Trophoblast cell (in vitro differentiated cells and primary cell): ENCODE measurements at regions not wholly inside any gene's neighbourhood (a gene's known extent, or its start where the extent isn't known, plus 50 kb on each side); places are given as distances from the start of the nearest gene placed in this dataset.

Source experiments
- DNase-seq, 2 donors: peaks; one replicate each; pipeline ENCODE4 v3.0.0-alpha.2; 2016
- H2AFZ ChIP-seq: 2 replicates; pipeline ENCODE4 v1.6.1; 2013; ENCODE audit warnings: low read length, moderate library complexity, mild to moderate bottlenecking; ENCODE audit not compliant: insufficient read depth, poor library complexity
- H2AK5ac ChIP-seq: 2 replicates; pipeline ENCODE4 v1.6.1; 2013; ENCODE audit warnings: mild to moderate bottlenecking, low read length
- H2BK120ac ChIP-seq: 2 replicates; pipeline ENCODE4 v1.6.1; 2013; ENCODE audit warnings: low read length, mild to moderate bottlenecking, moderate library complexity; ENCODE audit not compliant: insufficient read depth, poor library complexity
- H2BK12ac ChIP-seq: 2 replicates; pipeline ENCODE4 v1.6.1; 2013; ENCODE audit warnings: mild to moderate bottlenecking, low read length, moderate library complexity
- H2BK5ac ChIP-seq: 2 replicates; pipeline ENCODE4 v1.6.1; 2013; ENCODE audit warnings: low read length, low read depth, moderate library complexity, mild to moderate bottlenecking; ENCODE audit not compliant: poor library complexity
- H3K14ac ChIP-seq: 2 replicates; pipeline ENCODE4 v1.6.1; 2013; ENCODE audit warnings: mild to moderate bottlenecking, low read length
- H3K18ac ChIP-seq: 2 replicates; pipeline ENCODE4 v1.6.1; 2013; ENCODE audit warnings: mild to moderate bottlenecking, low read length
- H3K23ac ChIP-seq: 2 replicates; pipeline ENCODE4 v1.6.1; 2013; ENCODE audit warnings: low read length
- H3K27ac ChIP-seq: 2 replicates; pipeline ENCODE4 v1.5.1; 2013; ENCODE audit warnings: low read depth, mild to moderate bottlenecking, inconsistent platforms, low read length, moderate library complexity
- H3K27me3 ChIP-seq: 2 replicates; pipeline ENCODE4 v1.6.1; 2013; ENCODE audit warnings: inconsistent platforms, mild to moderate bottlenecking, low read length, moderate library complexity; ENCODE audit not compliant: insufficient read depth
- H3K36me3 ChIP-seq, 2 experiments: 1 replicate in 1 of 2; 2 replicates in 1 of 2; pipeline ENCODE4 v1.6.1; 2013; ENCODE audit warnings: low read length in 2 of 2, mild to moderate bottlenecking in 2 of 2, moderate library complexity in 1 of 2; ENCODE audit not compliant: insufficient read depth in 2 of 2, control insufficient read depth in 1 of 2
- H3K4ac ChIP-seq: 2 replicates; pipeline ENCODE4 v1.6.1; 2013; ENCODE audit warnings: low read depth, mild to moderate bottlenecking, low read length, moderate library complexity
- H3K4me1 ChIP-seq, 2 experiments: 1 replicate in 1 of 2; 2 replicates in 1 of 2; pipeline ENCODE4 v1.6.1; 2013; ENCODE audit warnings: low read length in 2 of 2, mild to moderate bottlenecking in 2 of 2, moderate library complexity in 1 of 2; ENCODE audit not compliant: insufficient read depth in 2 of 2, control insufficient read depth in 1 of 2
- H3K4me2 ChIP-seq: 2 replicates; pipeline ENCODE4 v1.6.1; 2013; ENCODE audit warnings: inconsistent platforms, mild to moderate bottlenecking, low read length, moderate library complexity
- H3K4me3 ChIP-seq: 2 replicates; pipeline ENCODE4 v1.5.1; 2013; ENCODE audit warnings: mild to moderate bottlenecking, low read depth, low read length, inconsistent platforms
- H3K79me1 ChIP-seq: one replicate; pipeline ENCODE4 v1.6.1; 2013; ENCODE audit warnings: low read length
- H3K79me2 ChIP-seq: 2 replicates; pipeline ENCODE4 v1.6.1; 2013; ENCODE audit warnings: low read length, mild to moderate bottlenecking; ENCODE audit not compliant: control insufficient read depth, insufficient read depth, poor library complexity
- H3K9ac ChIP-seq: 2 replicates; pipeline ENCODE4 v1.6.1; 2013; ENCODE audit warnings: mild to moderate bottlenecking, low read length
- H3K9me3 ChIP-seq: 2 replicates; pipeline ENCODE4 v1.6.1; 2013; ENCODE audit warnings: low read depth, mild to moderate bottlenecking, control low read depth, inconsistent platforms, low read length; ENCODE audit not compliant: insufficient read depth
- H4K12ac ChIP-seq: 2 replicates; pipeline ENCODE4 v1.6.1; 2013; ENCODE audit warnings: low read depth, mild to moderate bottlenecking, low read length, moderate library complexity
- H4K8ac ChIP-seq: 2 replicates; pipeline ENCODE4 v1.6.1; 2013; ENCODE audit warnings: low read depth, mild to moderate bottlenecking, low read length, moderate library complexity
- H4K91ac ChIP-seq: one replicate; pipeline ENCODE4 v1.6.1; 2013; ENCODE audit warnings: low read depth, mild to moderate bottlenecking, low read length, moderate library complexity
- WGBS: extraction: QIAGEN DNeasy Blood & Tissue Kit; methylation state at CpG from one replicate; pipeline ENCODE4 v1.1.7; 2013; ENCODE audit warnings: missing lambda C conversion rate; ENCODE audit not compliant: insufficient read length, insufficient coverage; ENCODE audit errors: extremely low coverage; 5-methylcytosine and 5-hydroxymethylcytosine counted together

DNA sequence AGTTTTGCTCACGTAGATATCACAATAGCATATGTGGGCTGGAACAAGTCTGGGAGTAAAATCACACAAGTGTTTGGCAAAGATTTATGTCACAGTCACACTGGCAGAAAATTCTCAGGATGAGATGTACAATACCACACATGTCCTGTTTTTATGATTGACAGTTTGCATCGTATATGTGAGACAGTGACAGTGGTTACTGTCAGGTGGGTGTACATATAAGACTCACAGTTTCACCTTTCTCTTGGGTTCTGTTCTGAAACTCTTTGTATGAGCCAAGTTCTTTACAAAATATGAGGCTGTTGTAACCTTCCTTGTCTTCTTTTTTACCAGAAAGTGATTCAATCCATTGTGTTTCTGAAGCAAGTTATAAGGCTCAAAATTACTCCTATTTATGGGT, 1012.5 kb upstream of the AMELY start:
- H3K36me3 ChIP-seq: no peaks in the 10 kb centered on the region
- H2AK5ac ChIP-seq: no peak overlapping the region
- no peak overlapping the region for H2BK12ac ChIP-seq
- H3K23ac ChIP-seq: no peak overlapping the region
- no peak overlapping the region for H4K8ac ChIP-seq
- H2BK120ac ChIP-seq: no peak overlapping the region
- no peak for DNase-seq
- no peak overlapping the region for H3K9ac ChIP-seq
- H3K9me3 ChIP-seq: no peaks in the 10 kb centered on the region
- no peaks in the 10 kb centered on the region for H3K79me2 ChIP-seq
- H2AFZ ChIP-seq: no peak overlapping the region
- no peak overlapping the region for H2BK5ac ChIP-seq
- H3K79me1 ChIP-seq: no peaks in the 10 kb centered on the region
- H4K12ac ChIP-seq: no peak overlapping the region
- H3K4ac ChIP-seq: no peak overlapping the region
- no peaks in the 10 kb centered on the region for H3K27me3 ChIP-seq
- no CpG with 5 or more reads among the region's 2 CpGs for WGBS
- H4K91ac ChIP-seq: no peak overlapping the region
- no peak overlapping the region for H3K14ac ChIP-seq
- H3K18ac ChIP-seq: no peak overlapping the region
- H3K4me3 ChIP-seq: no peak overlapping the region
- no peak overlapping the region for H3K4me2 ChIP-seq
- no peak overlapping the region for H3K27ac ChIP-seq
- H3K4me1 ChIP-seq: no peaks in the 10 kb centered on the region

DNA sequence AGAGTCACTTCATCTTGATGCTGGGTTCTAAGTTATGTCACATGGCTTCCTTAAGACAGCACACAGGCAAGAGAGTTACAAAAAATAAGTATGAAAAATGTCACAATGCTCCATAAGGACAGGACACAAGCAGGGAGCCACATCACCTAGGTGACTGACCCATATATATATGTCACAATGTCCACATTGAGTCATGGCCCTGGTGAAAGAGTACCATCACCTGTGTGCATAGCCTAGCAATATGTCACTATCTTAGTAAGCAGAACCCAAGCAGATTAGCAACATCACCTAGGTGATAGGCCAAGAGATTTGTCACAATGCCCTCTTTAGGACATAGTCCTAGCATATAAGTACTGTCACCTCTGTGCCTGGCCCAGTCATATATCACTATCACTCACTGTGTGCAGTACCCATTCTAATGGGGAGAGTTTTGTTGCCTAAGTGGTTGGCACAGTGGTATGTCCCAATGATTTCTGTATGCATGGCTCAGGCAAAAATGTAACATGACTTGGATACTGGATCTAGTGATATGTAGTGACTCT, 1012.0 kb upstream of the AMELY start:
- H2AK5ac ChIP-seq: no peak overlapping the region
- no peaks in the 10 kb centered on the region for H3K36me3 ChIP-seq
- no peak overlapping the region for H4K91ac ChIP-seq
- H3K14ac ChIP-seq: no peak overlapping the region
- H3K4me2 ChIP-seq: no peak overlapping the region
- no peaks in the 10 kb centered on the region for H3K27me3 ChIP-seq
- H2BK12ac ChIP-seq: no peak overlapping the region
- H4K8ac ChIP-seq: no peak overlapping the region
- H3K79me2 ChIP-seq: no peaks in the 10 kb centered on the region
- H2BK5ac ChIP-seq: no peak overlapping the region
- no peak overlapping the region for H2AFZ ChIP-seq
- no peak overlapping the region for H3K9ac ChIP-seq
- no peak overlapping the region for H4K12ac ChIP-seq
- DNase-seq: peak in 1 of 2 donors; percentile 80
- H3K23ac ChIP-seq: no peak overlapping the region
- no peak overlapping the region for H2BK120ac ChIP-seq
- no peak overlapping the region for H3K4ac ChIP-seq
- H3K4me3 ChIP-seq: no peak overlapping the region
- H3K27ac ChIP-seq: no peak overlapping the region
- no peaks in the 10 kb centered on the region for H3K4me1 ChIP-seq
- H3K79me1 ChIP-seq: no peaks in the 10 kb centered on the region
- H3K18ac ChIP-seq: no peak overlapping the region
- no peaks in the 10 kb centered on the region for H3K9me3 ChIP-seq

DNA sequence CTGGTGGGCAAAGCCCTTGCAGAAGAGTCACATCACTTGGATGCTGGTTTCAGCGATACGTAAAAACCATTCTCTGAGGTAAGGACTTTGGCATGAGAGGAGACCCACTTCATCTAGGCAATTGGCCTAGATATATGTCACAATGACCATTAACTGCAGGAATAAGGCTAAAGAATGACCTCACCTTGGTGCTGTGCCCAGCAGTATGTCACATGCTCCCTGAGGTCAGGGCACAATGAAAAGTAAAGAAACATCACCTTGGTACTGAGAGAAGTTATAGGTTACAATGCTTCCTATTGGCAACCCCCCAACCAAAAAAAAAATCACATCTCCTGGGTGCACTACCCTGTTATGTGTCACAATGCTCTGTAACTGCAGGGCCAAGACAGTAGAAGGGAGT, 1008.8 kb upstream of the AMELY start:
- no CpG with 5 or more reads among the region's 2 CpGs for WGBS
- no peak for DNase-seq
- Histone ChIP-seq H3K4me3 (no peak overlapping the region), H2BK12ac (no peak overlapping the region), H3K4me1 (no peaks in the 10 kb centered on the region), H2BK120ac (no peak overlapping the region), H3K79me2 (no peaks in the 10 kb centered on the region), H3K14ac (no peak overlapping the region), H2BK5ac (no peak overlapping the region), H3K9ac (no peak overlapping the region), H4K8ac (no peak overlapping the region), H3K9me3 (no peaks in the 10 kb centered on the region), H3K36me3 (no peaks in the 10 kb centered on the region), H2AK5ac (no peak overlapping the region), H3K4me2 (no peak overlapping the region), H3K27me3 (no peaks in the 10 kb centered on the region), H4K12ac (no peak overlapping the region), H3K18ac (no peak overlapping the region), H3K4ac (no peak overlapping the region), H4K91ac (no peak overlapping the region), H3K23ac (no peak overlapping the region), H2AFZ (no peak overlapping the region), H3K79me1 (no peaks in the 10 kb centered on the region), H3K27ac (no peak overlapping the region)

DNA sequence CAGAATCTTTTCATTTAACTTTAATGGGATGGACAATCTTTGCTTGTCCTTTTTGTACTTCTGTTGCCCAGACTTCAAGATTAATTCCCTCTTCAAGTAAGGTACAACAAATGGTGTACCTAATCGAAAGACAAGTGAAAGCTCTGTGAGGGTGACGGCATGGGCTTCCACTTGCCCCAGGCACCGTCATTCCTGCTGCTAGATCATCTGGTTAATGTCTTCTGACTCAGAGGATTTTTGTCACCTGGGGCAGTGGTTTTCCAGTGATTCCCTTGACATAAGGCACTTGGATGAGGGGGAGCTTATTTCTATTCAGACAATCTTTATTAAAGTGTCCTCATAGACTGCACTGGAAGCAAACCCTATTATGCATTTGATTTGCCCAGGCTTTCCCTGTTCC, 977.0 kb upstream of the AMELY start:
- no peak overlapping the region for H2AK5ac ChIP-seq
- no peak overlapping the region for H2AFZ ChIP-seq
- no peaks in the 10 kb centered on the region for H3K36me3 ChIP-seq
- H3K79me2 ChIP-seq: no peaks in the 10 kb centered on the region
- H3K4me3 ChIP-seq: no peak overlapping the region
- no peak overlapping the region for H4K8ac ChIP-seq
- no peaks in the 10 kb centered on the region for H3K79me1 ChIP-seq
- no peaks in the 10 kb centered on the region for H3K9me3 ChIP-seq
- no peak overlapping the region for H3K4ac ChIP-seq
- H3K14ac ChIP-seq: no peak overlapping the region
- no peak overlapping the region for H3K23ac ChIP-seq
- no peak overlapping the region for H2BK5ac ChIP-seq
- no peak overlapping the region for H4K12ac ChIP-seq
- no peak overlapping the region for H3K18ac ChIP-seq
- no peaks in the 10 kb centered on the region for H3K27me3 ChIP-seq
- no peak overlapping the region for H2BK12ac ChIP-seq
- no peaks in the 10 kb centered on the region for H3K4me1 ChIP-seq
- no peak overlapping the region for H3K27ac ChIP-seq
- no peak overlapping the region for H2BK120ac ChIP-seq
- H3K4me2 ChIP-seq: no peak overlapping the region
- no peak overlapping the region for H4K91ac ChIP-seq
- no CpG with 5 or more reads among the region's 3 CpGs for WGBS
- no peak overlapping the region for H3K9ac ChIP-seq
- peak in 1 of 2 donors; percentile 72 for DNase-seq
